Smooth muscle cell (in vitro differentiated cells): ENCODE measurements at regions not wholly inside any gene's neighbourhood (a gene's known extent, or its start where the extent isn't known, plus 50 kb on each side); places are given as distances from the start of the nearest gene placed in this dataset.

Experiments used
- DNase-seq: peaks from one replicate; lab custom pipeline; 2025; ENCODE audit not compliant: unreplicated experiment; lab: John Stamatoyannopoulos, UW
- H2AFZ ChIP-seq: fragments of 200-600 bp; sonication (generic); 2 replicates; pipeline ENCODE4 v1.6.0; 2016; ENCODE audit warnings: antibody characterized with exemption, low read depth, mild to moderate bottlenecking
- H3F3A ChIP-seq: fragments of 200-600 bp; sonication (generic); 2 replicates; pipeline ENCODE4 v1.6.0; 2017; ENCODE audit warnings: antibody characterized with exemption, low read depth
- H3K27ac ChIP-seq: fragments of 200-600 bp; sonication (generic); 2 replicates; pipeline ENCODE4 v1.5.1; 2016; ENCODE audit warnings: low read depth, mild to moderate bottlenecking
- H3K27me3 ChIP-seq: fragments of 200-600 bp; sonication (generic); 2 replicates; pipeline ENCODE4 v1.6.1; 2016; ENCODE audit warnings: low read depth, mild to moderate bottlenecking
- H3K36me3 ChIP-seq: fragments of 200-600 bp; sonication (generic); 2 replicates; pipeline ENCODE4 v1.5.1; 2016; ENCODE audit warnings: low read depth
- H3K4me1 ChIP-seq: fragments of 200-600 bp; sonication (generic); 2 replicates; pipeline ENCODE4 v1.5.1; 2016; ENCODE audit warnings: low read depth
- H3K4me2 ChIP-seq: fragments of 200-600 bp; sonication (generic); 2 replicates; pipeline ENCODE4 v1.6.0; 2016; ENCODE audit warnings: mild to moderate bottlenecking
- H3K4me3 ChIP-seq: fragments of 200-600 bp; sonication (generic); 2 replicates; pipeline ENCODE4 v1.5.1; 2016; ENCODE audit warnings: mild to moderate bottlenecking
- H3K79me2 ChIP-seq: fragments of 200-600 bp; sonication (generic); 2 replicates; pipeline ENCODE4 v1.6.0; 2016; ENCODE audit warnings: low read depth, mild to moderate bottlenecking
- H3K9ac ChIP-seq: fragments of 200-600 bp; sonication (generic); 2 replicates; pipeline ENCODE4 v1.6.0; 2016; ENCODE audit warnings: low read depth
- H3K9me3 ChIP-seq: fragments of 200-600 bp; sonication (generic); replicated peaks from 2 replicates; pipeline ENCODE4 v1.5.1; 2016; ENCODE audit warnings: low read depth
- H4K20me1 ChIP-seq: fragments of 200-600 bp; sonication (generic); 2 replicates; pipeline ENCODE4 v1.6.0; 2016; ENCODE audit warnings: low read depth
- CTCF ChIP-seq: fragments of 200-600 bp; sonication (generic); IDR thresholded peaks from 2 replicates; pipeline ENCODE4 v1.5.1; 2017; ENCODE audit warnings: borderline replicate concordance, mild to moderate bottlenecking, antibody characterized with exemption; ENCODE audit not compliant: insufficient read depth, poor library complexity, severe bottlenecking
- WGBS: methylation state at CpG from one replicate; pipeline ENCODE4 v1.1.7; 2016; ENCODE audit warnings: low lambda C conversion rate; 5-methylcytosine and 5-hydroxymethylcytosine counted together

- no peak for TF ChIP-seq CTCF
- H3K4me2 ChIP-seq = no peak overlapping the region
Observed at GRCh38 chr3:193910886-193911738, 224.8 kb upstream of the HES1 start.

GRCh38 chr3:193911784-193912340 is 224.1 kb upstream of the HES1 start:
- no peaks in the 10 kb centered on the region for H3K36me3 ChIP-seq
- H3K4me1 ChIP-seq = peaks cover 17% of the 10 kb centered on the region
- TF ChIP-seq CTCF = no peak
- H3K79me2 ChIP-seq = no peaks in the 10 kb centered on the region
- H3K9ac ChIP-seq = no peak overlapping the region
- H2AFZ ChIP-seq = peak overlapping the region; percentile 18
- H3K9me3 ChIP-seq = no peaks in the 10 kb centered on the region
- DNase-seq = no peak
- H3K4me2 ChIP-seq = no peak overlapping the region
- peaks cover 3% of the 10 kb centered on the region for H3F3A ChIP-seq
- H3K27ac ChIP-seq = no peak overlapping the region
- 60% methylated on average over 12 of the region's 12 CpGs for WGBS
- no peaks in the 10 kb centered on the region for H3K27me3 ChIP-seq
- no peak overlapping the region for H3K4me3 ChIP-seq
- no peaks in the 10 kb centered on the region for H4K20me1 ChIP-seq

More at GRCh38 chr3:193910886-193911738, 224.8 kb upstream of the HES1 start:
- WGBS = 65% methylated on average over 9 of the region's 9 CpGs
- Histone ChIP-seq H3K4me3 (no peak overlapping the region), H3K9ac (no peak overlapping the region), H4K20me1 (no peaks in the 10 kb centered on the region), H2AFZ (peak overlapping the region; percentile 18), H3K27ac (no peak overlapping the region), H3K4me1 (peaks cover 10% of the 10 kb centered on the region), H3K36me3 (no peaks in the 10 kb centered on the region), H3K79me2 (no peaks in the 10 kb centered on the region), H3F3A (peaks cover 3% of the 10 kb centered on the region), H3K9me3 (no peaks in the 10 kb centered on the region), H3K27me3 (no peaks in the 10 kb centered on the region)
- DNase-seq = no peak

- WGBS = 100% methylated on average over 2 of the region's 2 CpGs
- no peak overlapping the region for H3K4me2 ChIP-seq
Observed at GRCh38 chr3:193912621-193913178, 223.2 kb upstream of the HES1 start.

More at GRCh38 chr3:193912621-193913178, 223.2 kb upstream of the HES1 start:
- Histone ChIP-seq H3K27ac (no peak overlapping the region), H4K20me1 (no peaks in the 10 kb centered on the region), H3K79me2 (no peaks in the 10 kb centered on the region), H3K9ac (no peak overlapping the region), H3K27me3 (no peaks in the 10 kb centered on the region), H2AFZ (no peak overlapping the region), H3K36me3 (no peaks in the 10 kb centered on the region), H3K9me3 (no peaks in the 10 kb centered on the region), H3K4me1 (peaks cover 26% of the 10 kb centered on the region), H3F3A (peaks cover 3% of the 10 kb centered on the region), H3K4me3 (no peak overlapping the region)
- TF ChIP-seq CTCF = no peak
- DNase-seq = no peak
